ENCODE measurements at regions not wholly inside any gene's neighbourhood (a gene's known extent, or its start where the extent isn't known, plus 50 kb on each side); places are given as distances from the start of the nearest gene placed in this dataset.
A peak's percentile ranks its signal among the peaks of the same experiment; 100 is the strongest.
"Not testable (repeated sequence)": the region's sequence is repeated elsewhere in the genome, so short reads cannot be mapped to it uniquely, and the experiment has no call there.

- not testable (repeated sequence) for DNase-seq (ENCODE audit: low read depth)
Measured at GRCh38 chr6:104676679-104677078, 183.0 kb downstream of the HACE1 start.

GRCh38 chr6:104675161-104675560 is 184.6 kb downstream of the HACE1 start:
- DNase-seq (ENCODE audit: low read depth), result not testable (repeated sequence)

DNA sequence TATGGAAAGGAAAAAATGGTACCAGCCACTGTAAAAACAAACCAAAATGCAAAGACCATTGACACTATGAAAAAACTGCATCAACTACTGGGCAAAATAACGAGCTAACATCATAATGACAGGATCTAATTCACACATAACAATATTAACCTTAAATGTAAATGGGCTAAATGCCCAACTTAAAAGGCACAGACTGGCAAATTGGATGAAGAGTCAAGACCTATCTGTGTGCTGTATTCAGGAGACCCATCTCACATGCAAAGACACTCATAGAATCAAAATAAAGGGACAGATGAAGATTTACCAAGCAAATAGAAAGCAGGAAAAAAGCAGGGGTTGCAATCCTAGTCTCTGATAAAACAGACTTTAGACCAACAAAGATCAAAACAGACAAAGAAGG is 186.6 kb downstream of the HACE1 start:
- not testable (repeated sequence) for DNase-seq (ENCODE audit: low read depth)

DNA sequence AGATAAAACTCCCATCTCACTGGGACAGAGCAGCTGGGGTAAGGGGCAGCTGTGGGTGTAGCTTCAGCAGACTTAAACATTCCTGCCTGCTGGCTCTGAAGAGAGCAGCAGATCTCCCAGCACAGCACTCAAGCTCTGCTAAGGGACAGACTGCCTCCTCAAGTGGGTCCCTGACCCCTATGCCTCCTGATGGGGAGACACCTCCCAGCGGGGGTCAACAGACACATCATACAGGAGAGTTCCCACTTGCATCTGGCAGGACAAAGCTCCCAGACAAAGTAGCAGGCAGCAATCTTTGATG is 188.2 kb downstream of the HACE1 start:
- not testable (repeated sequence) for DNase-seq (ENCODE audit: low read depth)

- DNase-seq (ENCODE audit: low read depth), result not testable (repeated sequence)
Measured at GRCh38 chr6:104670834-104671590, 188.7 kb downstream of the HACE1 start.

GRCh38 chr6:104669483-104669882 is 190.2 kb downstream of the HACE1 start:
- no peak for DNase-seq (ENCODE audit: low read depth)

DNA sequence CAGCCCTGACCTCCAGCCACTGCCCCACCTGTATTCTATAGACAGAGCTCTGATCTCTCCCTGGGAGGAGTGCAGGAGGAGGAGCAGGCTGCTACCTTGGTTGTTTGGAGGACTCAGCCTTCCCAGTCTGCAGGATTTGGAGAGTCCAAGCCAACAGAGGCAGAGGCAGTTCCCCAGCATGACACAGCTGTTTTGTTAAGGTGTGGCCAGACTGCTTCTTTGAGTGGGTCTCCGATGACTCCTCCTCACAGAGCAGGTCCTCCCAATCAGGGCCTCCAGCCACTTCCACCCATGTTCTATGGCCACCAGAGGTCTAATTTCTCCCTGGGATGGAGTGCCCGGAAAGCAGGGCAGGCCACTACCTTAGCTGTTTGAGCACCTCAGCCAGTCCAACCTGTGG is 203.5 kb downstream of the HACE1 start:
- no peak for DNase-seq (ENCODE audit: low read depth)

GRCh38 chr6:104653781-104654180 is 205.9 kb downstream of the HACE1 start:
- DNase-seq (ENCODE audit: low read depth), result no peak

GRCh38 chr6:104648347-104648746 is 211.4 kb downstream of the HACE1 start:
- no peak for DNase-seq (ENCODE audit: low read depth)

DNA sequence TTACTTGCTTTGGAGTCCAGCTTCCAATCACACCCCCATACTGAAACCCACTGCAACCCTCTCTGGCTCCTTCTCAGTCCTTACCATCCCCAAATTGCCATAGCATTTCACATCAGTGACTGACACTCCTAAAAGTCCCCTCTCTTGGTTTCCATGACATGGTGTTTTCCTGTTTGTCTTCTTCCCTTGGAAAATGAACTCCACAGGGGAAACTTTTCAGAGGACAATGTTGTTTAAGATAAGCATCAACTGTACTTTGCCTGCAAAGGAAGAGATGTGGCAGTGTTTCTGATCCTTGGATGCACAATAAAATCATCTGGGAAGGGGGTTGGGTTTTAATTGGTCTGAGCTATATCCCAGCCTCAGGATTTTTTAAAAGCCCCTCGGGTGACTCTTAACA is 214.9 kb downstream of the HACE1 start:
- no peak for DNase-seq (ENCODE audit: low read depth)

- DNase-seq (ENCODE audit: low read depth), result no peak
Measured at GRCh38 chr6:104642871-104643270, 216.8 kb downstream of the HACE1 start.

DNA sequence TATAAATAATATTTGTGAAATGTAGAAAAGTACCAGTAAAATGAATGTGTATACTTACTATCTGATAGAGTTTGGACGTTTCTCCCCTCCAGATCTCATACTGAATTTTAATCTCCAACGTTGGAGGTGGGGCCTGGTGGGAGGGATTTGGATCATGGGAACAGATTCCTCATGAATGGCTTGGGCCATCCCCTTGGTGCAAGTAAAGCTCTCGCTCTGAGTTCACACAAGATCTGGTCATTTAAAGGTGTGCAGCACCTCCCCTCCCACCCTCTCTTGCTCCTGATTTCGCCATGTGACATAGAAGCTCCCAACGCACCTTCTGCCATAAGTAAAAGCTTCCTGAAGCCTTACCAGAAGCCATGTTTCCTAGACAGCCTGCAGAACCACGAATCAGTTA is 219.0 kb downstream of the HACE1 start:
- DNase-seq (ENCODE audit: low read depth), result no peak

DNA sequence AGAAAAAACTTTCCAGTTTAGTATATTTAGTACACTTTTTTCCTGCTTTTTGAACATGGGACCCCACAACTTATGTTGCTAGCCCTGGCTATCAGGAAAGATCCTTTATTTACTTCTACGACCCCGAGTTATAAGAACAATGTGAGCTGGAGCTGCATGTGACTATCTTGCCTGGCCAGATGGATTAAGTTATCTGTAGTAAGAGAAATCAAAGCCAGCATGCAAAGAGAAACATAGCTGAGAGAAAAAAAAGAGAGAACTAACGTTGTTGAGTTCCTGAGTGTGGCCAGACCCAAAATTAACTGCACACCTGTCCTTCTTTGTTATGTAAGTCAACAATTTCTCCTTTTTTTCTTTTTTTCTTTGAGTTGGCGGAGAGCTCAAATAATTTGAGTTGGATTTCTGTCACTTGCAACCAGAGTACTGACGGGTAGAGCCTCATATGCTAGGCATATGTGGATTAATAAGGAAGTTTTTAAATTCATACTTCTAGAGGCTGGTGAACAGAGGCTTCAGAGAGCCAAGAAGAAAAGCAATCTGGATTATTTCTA is 219.5 kb downstream of the HACE1 start:
- no peak for DNase-seq (ENCODE audit: low read depth)

DNA sequence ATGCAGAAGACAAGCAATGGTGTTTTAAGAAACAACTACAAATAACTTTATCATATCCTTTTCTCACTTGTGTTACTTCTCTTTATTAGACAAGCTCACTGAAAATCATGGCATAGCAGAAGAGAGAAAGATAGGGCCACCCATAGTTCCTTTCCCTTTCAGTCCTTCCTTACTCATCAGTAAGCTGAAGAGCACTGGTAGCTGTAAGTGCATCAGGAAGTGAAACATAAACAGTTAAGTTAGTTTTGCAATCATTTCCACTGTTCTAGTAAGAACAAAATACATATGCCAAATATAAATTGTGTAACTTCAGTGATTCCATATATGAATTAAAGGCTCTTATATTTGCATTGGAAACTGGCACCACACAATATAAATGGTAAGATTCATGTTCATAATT is 220.1 kb downstream of the HACE1 start:
- peak; percentile 46 for DNase-seq (ENCODE audit: low read depth)

GRCh38 chr6:104638841-104639290 is 220.9 kb downstream of the HACE1 start:
- peak; percentile 3 for DNase-seq (ENCODE audit: low read depth)

- no peak for DNase-seq (ENCODE audit: low read depth)
Measured at GRCh38 chr6:104633125-104633524, 226.6 kb downstream of the HACE1 start.

DNA sequence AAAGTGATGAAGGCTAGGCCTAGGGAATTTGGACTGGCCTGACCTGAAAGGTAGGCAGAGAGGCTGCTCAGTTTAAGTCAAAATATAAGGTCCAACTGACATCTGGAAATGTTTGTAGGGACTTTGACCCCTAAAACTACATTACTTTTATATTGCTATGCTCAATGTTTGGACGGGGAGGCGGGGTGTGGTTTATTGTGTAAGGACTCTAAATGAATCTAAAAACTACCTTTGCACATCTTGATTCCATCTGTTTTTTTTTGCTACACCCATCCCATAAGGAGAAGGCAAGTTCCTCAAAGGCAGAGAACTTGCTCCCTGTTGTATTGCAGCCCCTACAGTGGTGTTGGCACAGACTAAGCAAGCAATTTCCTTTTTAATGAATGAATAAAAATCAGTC is 227.1 kb downstream of the HACE1 start:
- DNase-seq (ENCODE audit: low read depth), result no peak

GRCh38 chr6:104630955-104631354 is 228.8 kb downstream of the HACE1 start:
- DNase-seq (ENCODE audit: low read depth), result no peak

GRCh38 chr6:104630522-104630921 is 229.2 kb downstream of the HACE1 start:
- DNase-seq (ENCODE audit: low read depth), result no peak

- DNase-seq (ENCODE audit: low read depth), result no peak
Measured at GRCh38 chr6:104629826-104630225, 229.9 kb downstream of the HACE1 start.

- DNase-seq (ENCODE audit: low read depth), result peak; percentile 2
Measured at GRCh38 chr6:104625536-104625935, 234.2 kb downstream of the HACE1 start.

DNA sequence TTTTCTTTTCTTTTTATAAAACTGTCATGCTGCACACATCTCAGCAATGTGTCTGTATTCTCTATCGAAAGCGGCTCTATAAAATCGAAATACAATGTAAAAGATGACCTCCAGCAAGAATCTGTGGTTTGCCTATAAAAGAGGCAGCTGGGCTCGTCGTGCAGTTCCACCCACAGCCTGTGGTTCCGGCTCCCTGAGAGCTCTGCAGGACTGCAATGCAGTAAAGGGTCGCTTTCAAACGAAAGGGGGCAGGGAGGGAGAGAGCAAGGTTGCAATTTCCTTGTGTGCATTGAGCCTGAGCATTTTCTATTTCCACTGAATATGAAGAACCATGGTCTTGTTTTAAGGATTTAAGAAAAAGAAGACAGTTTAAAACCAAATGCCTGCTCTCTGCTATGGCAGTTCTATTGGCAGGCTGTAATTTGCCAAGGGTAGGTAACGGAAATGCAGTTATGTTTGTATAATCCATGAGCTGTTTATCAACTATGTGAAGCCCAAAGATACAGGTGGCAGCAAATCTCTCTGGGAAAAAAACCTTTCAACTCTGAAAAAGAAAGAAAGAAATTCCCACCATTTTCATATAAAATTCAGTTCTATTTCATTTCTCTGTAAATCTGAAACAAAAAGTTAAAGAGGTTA is 236.5 kb downstream of the HACE1 start:
- DNase-seq (ENCODE audit: low read depth), result no peak

GRCh38 chr6:104621396-104621795 is 238.3 kb downstream of the HACE1 start:
- DNase-seq (ENCODE audit: low read depth), result no peak

GRCh38 chr6:104617591-104617990 is 242.1 kb downstream of the HACE1 start:
- DNase-seq (ENCODE audit: low read depth), result no peak

Measured in fibroblast of gingiva (primary cell).